ENCODE measurements at regions not wholly inside any gene's neighbourhood (a gene's known extent, or its start where the extent isn't known, plus 50 kb on each side); places are given as distances from the start of the nearest gene placed in this dataset.

DNA sequence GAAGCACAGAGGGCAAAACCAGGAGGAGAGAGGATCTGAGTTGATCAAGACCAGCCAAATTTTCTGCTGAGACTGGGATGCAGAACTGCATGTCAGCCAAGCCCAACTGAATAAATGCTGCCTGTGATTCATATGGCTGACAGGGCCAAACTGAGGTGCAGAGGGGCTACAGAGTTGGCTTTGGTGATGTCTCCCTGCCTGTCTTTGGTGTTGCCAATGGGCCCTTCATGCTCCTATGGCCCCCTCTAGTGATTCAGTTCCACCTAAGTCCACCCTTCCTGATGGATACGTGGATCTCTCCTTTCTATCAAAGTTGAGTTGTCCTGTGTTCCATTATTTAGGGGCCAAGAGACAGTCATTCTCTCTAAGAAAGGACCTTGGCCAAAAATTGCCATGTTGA lies 163.6 kb upstream of the TLE4 start:
- no peaks in the 10 kb centered on the region for H3K9me3 Mint-ChIP-seq
- ChIA-PET CTCF (no interaction called here), POLR2A (no interaction called here)

GRCh38 chr9:79408617-79409016 lies 163.1 kb upstream of the TLE4 start:
- DNase-seq (no peak), ATAC-seq (ENCODE audit: low read depth) (no peak)
- no peak overlapping the region for H3K27ac Mint-ChIP-seq
- H3K27me3 Mint-ChIP-seq, result no peaks in the 10 kb centered on the region
- no peaks in the 10 kb centered on the region for H3K9me3 Mint-ChIP-seq
- intact Hi-C loops (cut with micrococcal nuclease), result no loop called here
- no peaks in the 10 kb centered on the region for H3K36me3 Mint-ChIP-seq (ENCODE audit: low read depth)
- H3K4me3 Mint-ChIP-seq, result no peak overlapping the region
- ChIA-PET POLR2A (no interaction called here), CTCF (no interaction called here)
- H3K4me1 Mint-ChIP-seq, result no peaks in the 10 kb centered on the region
- TF ChIP-seq, protein P1, sequence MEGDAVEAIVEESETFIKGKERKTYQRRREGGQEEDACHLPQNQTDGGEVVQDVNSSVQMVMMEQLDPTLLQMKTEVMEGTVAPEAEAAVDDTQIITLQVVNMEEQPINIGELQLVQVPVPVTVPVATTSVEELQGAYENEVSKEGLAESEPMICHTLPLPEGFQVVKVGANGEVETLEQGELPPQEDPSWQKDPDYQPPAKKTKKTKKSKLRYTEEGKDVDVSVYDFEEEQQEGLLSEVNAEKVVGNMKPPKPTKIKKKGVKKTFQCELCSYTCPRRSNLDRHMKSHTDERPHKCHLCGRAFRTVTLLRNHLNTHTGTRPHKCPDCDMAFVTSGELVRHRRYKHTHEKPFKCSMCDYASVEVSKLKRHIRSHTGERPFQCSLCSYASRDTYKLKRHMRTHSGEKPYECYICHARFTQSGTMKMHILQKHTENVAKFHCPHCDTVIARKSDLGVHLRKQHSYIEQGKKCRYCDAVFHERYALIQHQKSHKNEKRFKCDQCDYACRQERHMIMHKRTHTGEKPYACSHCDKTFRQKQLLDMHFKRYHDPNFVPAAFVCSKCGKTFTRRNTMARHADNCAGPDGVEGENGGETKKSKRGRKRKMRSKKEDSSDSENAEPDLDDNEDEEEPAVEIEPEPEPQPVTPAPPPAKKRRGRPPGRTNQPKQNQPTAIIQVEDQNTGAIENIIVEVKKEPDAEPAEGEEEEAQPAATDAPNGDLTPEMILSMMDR (IDR thresholded peaks at IDR 0.05), result no peak

More for the DNA sequence above, 163.6 kb upstream of the TLE4 start:
- Mint-ChIP-seq H3K4me1 (no peaks in the 10 kb centered on the region), H3K4me3 (no peak overlapping the region), H3K27me3 (no peaks in the 10 kb centered on the region), H3K27ac (no peak overlapping the region), H3K36me3 (ENCODE audit: low read depth) (no peaks in the 10 kb centered on the region)
- DNase-seq (no peak), ATAC-seq (ENCODE audit: low read depth) (no peak)
- intact Hi-C loops (cut with micrococcal nuclease), result no loop called here
- TF ChIP-seq, protein P1 (IDR thresholded peaks at IDR 0.05), result no peak

GRCh38 chr9:79409182-79409823 lies 162.5 kb upstream of the TLE4 start:
- TF ChIP-seq, protein P1 (IDR thresholded peaks at IDR 0.05), result no peak
- no peaks in the 10 kb centered on the region for H3K27me3 Mint-ChIP-seq
- intact Hi-C loops (cut with micrococcal nuclease), result no loop called here
- H3K4me3 Mint-ChIP-seq, result no peak overlapping the region
- ATAC-seq (ENCODE audit: low read depth) (no peak), DNase-seq (no peak)
- H3K4me1 Mint-ChIP-seq, result no peaks in the 10 kb centered on the region
- no peak overlapping the region for H3K27ac Mint-ChIP-seq
- ChIA-PET POLR2A (no interaction called here), CTCF (no interaction called here)
- no peaks in the 10 kb centered on the region for H3K9me3 Mint-ChIP-seq
- no peaks in the 10 kb centered on the region for H3K36me3 Mint-ChIP-seq (ENCODE audit: low read depth)

DNA sequence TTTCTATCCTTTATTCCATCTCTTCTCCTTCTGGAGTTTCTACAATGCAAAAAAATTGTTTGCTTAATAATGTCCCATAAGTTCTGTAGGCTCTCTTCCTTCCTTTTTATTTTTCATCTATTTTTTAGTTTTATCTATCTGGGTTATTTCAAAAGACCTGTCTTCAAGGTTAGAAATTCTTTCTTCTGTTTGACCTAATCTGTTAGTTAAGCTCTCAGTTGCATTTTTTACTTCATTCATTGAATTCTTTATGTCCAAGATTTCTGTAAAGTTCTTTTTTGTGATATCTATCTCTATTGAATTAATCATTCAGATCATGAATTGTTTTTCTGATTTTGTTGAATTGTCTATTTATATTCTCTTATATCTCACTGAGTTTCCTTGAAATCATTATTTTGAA lies 145.9 kb upstream of the TLE4 start:
- Mint-ChIP-seq H3K9me3 (peaks cover 21% of the 10 kb centered on the region), H3K36me3 (ENCODE audit: low read depth) (no peaks in the 10 kb centered on the region), H3K4me1 (no peaks in the 10 kb centered on the region), H3K27ac (no peak overlapping the region), H3K27me3 (peaks cover 13% of the 10 kb centered on the region), H3K4me3 (no peak overlapping the region)
- ChIA-PET POLR2A (no interaction called here), CTCF (no interaction called here)
- ATAC-seq (ENCODE audit: low read depth) (no peak), DNase-seq (no peak)
- TF ChIP-seq, protein P1 (IDR thresholded peaks at IDR 0.05), result no peak
- intact Hi-C loops (cut with micrococcal nuclease), result no loop called here

GRCh38 chr9:79428422-79428821 lies 143.3 kb upstream of the TLE4 start:
- peaks cover 15% of the 10 kb centered on the region for H3K27me3 Mint-ChIP-seq
- H3K27ac Mint-ChIP-seq, result no peak overlapping the region
- H3K9me3 Mint-ChIP-seq, result peaks cover 13% of the 10 kb centered on the region
- H3K4me1 Mint-ChIP-seq, result peaks cover 3% of the 10 kb centered on the region
- intact Hi-C loops (cut with micrococcal nuclease), result no loop called here
- no peaks in the 10 kb centered on the region for H3K36me3 Mint-ChIP-seq (ENCODE audit: low read depth)
- TF ChIP-seq, protein P1 (IDR thresholded peaks at IDR 0.05), result no peak
- no peak for ATAC-seq (ENCODE audit: low read depth)
- CTCF ChIA-PET, result no interaction called here
- POLR2A ChIA-PET, result no interaction called here
- DNase-seq, result no peak
- no peak overlapping the region for H3K4me3 Mint-ChIP-seq
